ENCODE measurements at regions not wholly inside any gene's neighbourhood (a gene's known extent, or its start where the extent isn't known, plus 50 kb on each side); places are given as distances from the start of the nearest gene placed in this dataset.

- TF ChIP-seq CTCF (IDR thresholded peaks at IDR 0.05; ENCODE audit: low read depth, low read length) (no peak), EZH2phosphoT487 (IDR thresholded peaks at IDR 0.05; ENCODE audit: low read depth) (no peak)
- Histone ChIP-seq H3K27me3 (ENCODE audit: low read depth, low read length) (no peaks in the 10 kb centered on the region), H4K20me1 (ENCODE audit: insufficient read depth, low read length) (no peaks in the 10 kb centered on the region), H3K4me2 (ENCODE audit: low read length) (no peak overlapping the region), H3K36me3 (replicated peaks; ENCODE audit: low read depth, low read length) (no peaks in the 10 kb centered on the region), H3K27ac (ENCODE audit: low read length) (no peak overlapping the region), H3K79me2 (ENCODE audit: low read length) (no peaks in the 10 kb centered on the region), H3K9ac (ENCODE audit: low read length) (no peak overlapping the region), H3K4me1 (ENCODE audit: low read length) (peaks cover 8% of the 10 kb centered on the region; the same call in 1 of the 2 replicates), H3K9me3 (ENCODE audit: insufficient read depth, low read length) (no peaks in the 10 kb centered on the region), H2AFZ (ENCODE audit: low read depth, low read length) (no peak overlapping the region), H3K4me3 (ENCODE audit: low read length) (no peak overlapping the region)
Observed at GRCh38 chr13:79160818-79161217, 245.2 kb downstream of the RBM26 start.

DNA sequence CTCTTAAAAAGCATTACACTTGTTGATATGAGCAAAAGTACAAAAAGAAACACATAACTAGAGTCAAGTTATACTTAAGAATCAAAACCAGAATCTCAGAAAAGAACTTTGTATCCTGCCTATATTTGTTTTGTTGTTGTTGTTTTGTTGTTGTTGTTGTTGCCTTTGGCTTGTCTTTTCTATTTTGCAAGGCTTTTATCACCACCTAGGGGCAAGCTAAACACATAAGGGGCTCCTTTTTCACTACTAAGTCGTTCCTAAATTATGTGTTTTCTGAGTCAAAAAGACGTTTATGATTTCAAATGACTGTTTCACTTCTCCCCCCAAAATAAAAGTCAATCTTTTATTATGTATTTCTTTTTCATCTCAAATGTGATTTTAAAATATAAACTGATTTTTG is 250.2 kb downstream of the RBM26 start:
- no peak overlapping the region for H2AFZ ChIP-seq (ENCODE audit: low read depth, low read length)

DNA sequence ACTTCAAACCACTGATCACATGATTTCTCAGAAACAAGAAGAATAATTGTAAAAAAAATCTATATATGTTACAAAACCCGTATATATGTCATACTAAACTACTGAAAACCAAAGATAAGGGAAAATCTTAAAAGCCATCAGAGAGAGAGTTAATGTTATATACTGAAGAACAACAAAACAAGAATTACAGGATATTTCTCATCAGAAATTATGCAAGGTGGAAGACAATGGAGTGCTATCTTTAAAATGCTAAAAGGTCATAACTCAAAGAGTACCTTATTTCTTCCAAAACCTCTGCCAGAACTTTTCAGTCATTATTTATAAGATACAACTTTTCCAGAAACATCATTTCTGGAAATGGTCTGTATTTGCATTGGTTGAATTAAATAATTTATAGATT is 256.8 kb downstream of the RBM26 start:
- Histone ChIP-seq H3K4me2 (ENCODE audit: low read length) (no peak overlapping the region), H3K9me3 (ENCODE audit: insufficient read depth, low read length) (0 out of 2 replicates have a peak, but pooled peaks cover 3% of the 10 kb centered on the region), H3K27ac (ENCODE audit: low read length) (no peak overlapping the region), H3K4me3 (ENCODE audit: low read length) (no peak overlapping the region), H3K27me3 (ENCODE audit: low read depth, low read length) (no peaks in the 10 kb centered on the region), H3K36me3 (replicated peaks; ENCODE audit: low read depth, low read length) (no peaks in the 10 kb centered on the region), H3K9ac (ENCODE audit: low read length) (no peak overlapping the region), H3K4me1 (ENCODE audit: low read length) (no peaks in the 10 kb centered on the region), H3K79me2 (ENCODE audit: low read length) (no peaks in the 10 kb centered on the region), H2AFZ (ENCODE audit: low read depth, low read length) (no peak overlapping the region), H4K20me1 (ENCODE audit: insufficient read depth, low read length) (no peaks in the 10 kb centered on the region)
- no peak for TF ChIP-seq EZH2phosphoT487 (IDR thresholded peaks at IDR 0.05; ENCODE audit: low read depth)
- TF ChIP-seq CTCF (IDR thresholded peaks at IDR 0.05; ENCODE audit: low read depth, low read length): no peak

More for the DNA sequence above, 250.2 kb downstream of the RBM26 start:
- TF ChIP-seq CTCF (IDR thresholded peaks at IDR 0.05; ENCODE audit: low read depth, low read length) (peak; percentile 33; the same call in 1 of the 2 replicates), EZH2phosphoT487 (IDR thresholded peaks at IDR 0.05; ENCODE audit: low read depth) (no peak)
- peaks cover 9% of the 10 kb centered on the region; the same call in 1 of the 2 replicates for H3K4me1 ChIP-seq (ENCODE audit: low read length)
- H3K9me3 ChIP-seq (ENCODE audit: insufficient read depth, low read length): no peaks in the 10 kb centered on the region
- no peaks in the 10 kb centered on the region for H3K27me3 ChIP-seq (ENCODE audit: low read depth, low read length)
- no peaks in the 10 kb centered on the region for H4K20me1 ChIP-seq (ENCODE audit: insufficient read depth, low read length)
- no peak overlapping the region for H3K4me3 ChIP-seq (ENCODE audit: low read length)
- H3K27ac ChIP-seq (ENCODE audit: low read length): no peak overlapping the region
- no peaks in the 10 kb centered on the region for H3K79me2 ChIP-seq (ENCODE audit: low read length)
- H3K4me2 ChIP-seq (ENCODE audit: low read length): no peak overlapping the region
- H3K9ac ChIP-seq (ENCODE audit: low read length): no peak overlapping the region
- H3K36me3 ChIP-seq (replicated peaks; ENCODE audit: low read depth, low read length): no peaks in the 10 kb centered on the region

GRCh38 chr13:79141082-79141481 is 265.0 kb downstream of the RBM26 start:
- Histone ChIP-seq H2AFZ (ENCODE audit: low read depth, low read length) (no peak overlapping the region), H3K4me3 (ENCODE audit: low read length) (no peak overlapping the region), H3K36me3 (replicated peaks; ENCODE audit: low read depth, low read length) (no peaks in the 10 kb centered on the region), H3K4me2 (ENCODE audit: low read length) (no peak overlapping the region), H3K79me2 (ENCODE audit: low read length) (no peaks in the 10 kb centered on the region), H3K27me3 (ENCODE audit: low read depth, low read length) (no peaks in the 10 kb centered on the region), H3K27ac (ENCODE audit: low read length) (no peak overlapping the region), H3K4me1 (ENCODE audit: low read length) (no peaks in the 10 kb centered on the region), H3K9me3 (ENCODE audit: insufficient read depth, low read length) (no peaks in the 10 kb centered on the region), H4K20me1 (ENCODE audit: insufficient read depth, low read length) (no peaks in the 10 kb centered on the region), H3K9ac (ENCODE audit: low read length) (no peak overlapping the region)
- TF ChIP-seq CTCF (IDR thresholded peaks at IDR 0.05; ENCODE audit: low read depth, low read length) (no peak), EZH2phosphoT487 (IDR thresholded peaks at IDR 0.05; ENCODE audit: low read depth) (no peak)

All from OCI-LY3 (cell line).